Keratinocyte (primary cell): ENCODE measurements at regions not wholly inside any gene's neighbourhood (a gene's known extent, or its start where the extent isn't known, plus 50 kb on each side); places are given as distances from the start of the nearest gene placed in this dataset.

Experiments
- DNase-seq: peaks from one replicate; pipeline ENCODE4 v3.0.0-alpha.2; 2011; ENCODE audit warnings: low read depth, missing footprints, low spot score
- FAIRE-seq: peaks from 2 replicates; lab custom pipeline; 2011; peaks lifted over from hg19 to GRCh38; lab: Jason Lieb, UNC
- H2AFZ ChIP-seq: 2 replicates; pipeline ENCODE4 v1.6.0; 2012; ENCODE audit warnings: low read length, control low read depth, inconsistent platforms; ENCODE audit not compliant: control insufficient read depth
- H3K27ac ChIP-seq: 2 replicates; pipeline ENCODE4 v1.5.1; 2011; ENCODE audit warnings: low read length; ENCODE audit not compliant: control insufficient read depth, insufficient read depth
- H3K27me3 ChIP-seq: 3 replicates; pipeline ENCODE4 v1.6.0; 2011; ENCODE audit warnings: low read length; ENCODE audit not compliant: control insufficient read depth, insufficient read depth; ENCODE audit errors: extremely low read depth
- H3K36me3 ChIP-seq, 2 experiments: 2 replicates in 1 of 2; 3 replicates in 1 of 2; pipeline ENCODE4 v1.5.1; 2011; ENCODE audit warnings: low read length in 2 of 2, mild to moderate bottlenecking in 1 of 2; ENCODE audit not compliant: control insufficient read depth in 2 of 2, insufficient read depth in 2 of 2; ENCODE audit errors: extremely low read depth in 1 of 2
- H3K4me1 ChIP-seq: 3 replicates; pipeline ENCODE4 v1.5.1; 2011; ENCODE audit warnings: low read length; ENCODE audit not compliant: control insufficient read depth, insufficient read depth; ENCODE audit errors: extremely low read depth
- H3K4me2 ChIP-seq: 3 replicates; pipeline ENCODE4 v1.6.0; 2011; ENCODE audit warnings: low read depth, low read length; ENCODE audit not compliant: control insufficient read depth, insufficient read depth; ENCODE audit errors: extremely low read depth
- H3K4me3 ChIP-seq, 3 experiments: fragments of 200-600 bp in 1 of 3; sonication (generic) in 1 of 3; 2 replicates in 2 of 3; 3 replicates in 1 of 3; pipeline ENCODE4 v1.5.1; 2011 to 2016; ENCODE audit warnings: low read length in 3 of 3, mild to moderate bottlenecking in 3 of 3, control low read depth in 2 of 3, inconsistent platforms in 1 of 3, low read depth in 1 of 3, mixed read lengths in 1 of 3, mixed run types in 1 of 3, moderate library complexity in 1 of 3; ENCODE audit not compliant: control insufficient read depth in 2 of 3, insufficient read depth in 2 of 3; ENCODE audit errors: extremely low read depth in 1 of 3
- H3K79me2 ChIP-seq: 2 replicates; pipeline ENCODE4 v1.6.0; 2012; ENCODE audit warnings: low read length; ENCODE audit not compliant: control insufficient read depth, insufficient read depth
- H3K9ac ChIP-seq: 3 replicates; pipeline ENCODE4 v1.6.0; 2011; ENCODE audit warnings: low read length; ENCODE audit not compliant: control insufficient read depth, insufficient read depth; ENCODE audit errors: extremely low read depth
- H3K9me1 ChIP-seq: 3 replicates; pipeline ENCODE4 v1.6.0; 2011; ENCODE audit warnings: low read length; ENCODE audit not compliant: control insufficient read depth, insufficient read depth; ENCODE audit errors: extremely low read depth
- H3K9me3 ChIP-seq: 2 replicates; pipeline ENCODE4 v1.5.1; 2012; ENCODE audit warnings: low read depth, low read length; ENCODE audit not compliant: control insufficient read depth
- H4K20me1 ChIP-seq: 3 replicates; pipeline ENCODE4 v1.6.0; 2011; ENCODE audit warnings: low read length; ENCODE audit not compliant: control insufficient read depth, insufficient read depth; ENCODE audit errors: extremely low read depth
- EZH2 ChIP-seq: IDR thresholded peaks from one replicate; pipeline ENCODE4 v1.6.1; 2012; ENCODE audit warnings: inconsistent platforms, mild to moderate bottlenecking, low read length, moderate library complexity
- dilution Hi-C: fragments of 300-500 bp; cut with MboI; formaldehyde crosslinking; loops from one replicate; pipeline ENCODE4 v1.7.0; 2020; ENCODE audit warnings: low sequenced_read_pairs; ENCODE audit not compliant: extremely low pct_ligation_motif_present
- TF ChIP-seq, protein P1 (sequence below), 3 experiments: IDR thresholded peaks in 1 of 3; conservative IDR thresholded peaks in 1 of 3; optimal IDR thresholded peaks in 1 of 3; 2 replicates in 2 of 3; 3 replicates in 1 of 3; pipeline versions ENCODE3 to v1.5.1; 2011; ENCODE audit warnings: low read length in 3 of 3, mild to moderate bottlenecking in 3 of 3, moderate library complexity in 2 of 3, control low read depth in 1 of 3, inconsistent platforms in 1 of 3; ENCODE audit not compliant: insufficient read depth in 2 of 3; ENCODE audit errors: extremely low read depth in 1 of 3

DNA sequence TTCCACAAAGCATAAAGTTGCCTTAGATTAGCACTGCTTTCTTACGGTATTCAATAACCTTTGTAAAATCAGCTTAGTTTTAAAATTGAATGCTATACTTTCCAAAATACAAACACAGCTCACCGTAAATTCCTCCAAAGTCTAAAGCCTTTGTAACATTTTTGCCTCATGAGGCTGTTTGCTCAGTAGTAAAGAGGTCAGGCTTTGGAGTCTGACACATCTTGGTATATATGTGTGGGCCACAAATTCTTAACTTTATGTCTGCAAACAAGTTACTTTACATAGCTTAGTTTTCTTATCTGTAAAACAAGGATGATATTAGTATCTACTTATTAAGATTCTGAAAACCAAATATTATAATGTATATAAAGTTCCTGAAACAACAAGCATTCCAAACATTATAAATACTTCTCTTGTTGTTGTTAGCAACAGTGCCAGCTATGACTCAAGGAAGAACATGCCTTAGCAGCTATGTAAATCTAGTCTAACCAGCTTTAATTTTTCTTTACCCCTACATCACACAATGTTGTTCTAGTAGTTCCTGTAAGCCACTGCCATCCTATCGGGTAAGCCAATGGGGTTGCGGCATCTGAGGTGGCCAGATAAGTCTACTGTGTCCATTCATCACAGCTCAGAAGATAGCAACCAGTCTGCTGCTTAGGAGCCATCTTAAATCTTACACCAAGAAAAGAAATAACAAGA lies 709.0 kb downstream of the KLHL13 start:
- Histone ChIP-seq H2AFZ (no peak overlapping the region), H3K27me3 (no peaks in the 10 kb centered on the region), H3K4me2 (no peak overlapping the region), H3K79me2 (no peaks in the 10 kb centered on the region), H3K36me3 (no peaks in the 10 kb centered on the region), H3K4me1 (no peaks in the 10 kb centered on the region), H3K9me3 (no peaks in the 10 kb centered on the region), H4K20me1 (no peaks in the 10 kb centered on the region), H3K9me1 (no peaks in the 10 kb centered on the region), H3K4me3 (no peak overlapping the region), H3K27ac (no peak overlapping the region), H3K9ac (no peak overlapping the region)
- FAIRE-seq (no peak), DNase-seq (no peak)
- dilution Hi-C loops: no loop called here
- no peak for TF ChIP-seq EZH2
- TF ChIP-seq, protein P1, sequence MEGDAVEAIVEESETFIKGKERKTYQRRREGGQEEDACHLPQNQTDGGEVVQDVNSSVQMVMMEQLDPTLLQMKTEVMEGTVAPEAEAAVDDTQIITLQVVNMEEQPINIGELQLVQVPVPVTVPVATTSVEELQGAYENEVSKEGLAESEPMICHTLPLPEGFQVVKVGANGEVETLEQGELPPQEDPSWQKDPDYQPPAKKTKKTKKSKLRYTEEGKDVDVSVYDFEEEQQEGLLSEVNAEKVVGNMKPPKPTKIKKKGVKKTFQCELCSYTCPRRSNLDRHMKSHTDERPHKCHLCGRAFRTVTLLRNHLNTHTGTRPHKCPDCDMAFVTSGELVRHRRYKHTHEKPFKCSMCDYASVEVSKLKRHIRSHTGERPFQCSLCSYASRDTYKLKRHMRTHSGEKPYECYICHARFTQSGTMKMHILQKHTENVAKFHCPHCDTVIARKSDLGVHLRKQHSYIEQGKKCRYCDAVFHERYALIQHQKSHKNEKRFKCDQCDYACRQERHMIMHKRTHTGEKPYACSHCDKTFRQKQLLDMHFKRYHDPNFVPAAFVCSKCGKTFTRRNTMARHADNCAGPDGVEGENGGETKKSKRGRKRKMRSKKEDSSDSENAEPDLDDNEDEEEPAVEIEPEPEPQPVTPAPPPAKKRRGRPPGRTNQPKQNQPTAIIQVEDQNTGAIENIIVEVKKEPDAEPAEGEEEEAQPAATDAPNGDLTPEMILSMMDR (optimal IDR thresholded peaks at IDR 0.05 in 1 of 3, IDR thresholded peaks at IDR 0.05 in 1 of 3, conservative IDR thresholded peaks at IDR 0.05 in 1 of 3; ENCODE audit: extremely low read depth in 1 of 3, insufficient read depth in 2 of 3, low read length in 3 of 3): no peak

DNA sequence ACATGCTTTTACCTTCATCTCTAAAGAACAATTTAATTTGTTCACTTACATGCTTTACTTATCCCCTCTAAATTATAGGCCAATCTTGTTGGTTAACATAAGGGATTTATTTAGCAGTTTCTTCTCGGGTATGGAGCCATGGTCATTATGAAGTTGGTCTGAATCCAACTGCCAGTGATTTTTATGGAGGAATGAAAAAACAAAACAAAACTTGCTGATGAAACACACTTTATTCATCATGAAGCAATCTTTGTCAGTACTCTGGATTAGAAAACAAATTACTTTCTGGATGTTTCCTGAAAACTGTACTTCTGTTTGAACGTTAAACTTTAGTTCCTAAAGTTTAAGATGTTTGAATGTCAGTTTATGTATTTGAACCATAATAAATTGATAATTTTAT lies 715.8 kb downstream of the KLHL13 start:
- Histone ChIP-seq H4K20me1 (no peaks in the 10 kb centered on the region), H3K9me3 (no peaks in the 10 kb centered on the region), H3K36me3 (no peaks in the 10 kb centered on the region), H3K79me2 (no peaks in the 10 kb centered on the region), H3K4me3 (no peak overlapping the region), H3K4me2 (no peak overlapping the region), H3K27me3 (no peaks in the 10 kb centered on the region), H3K9ac (no peak overlapping the region), H3K27ac (no peak overlapping the region), H2AFZ (no peak overlapping the region), H3K9me1 (no peaks in the 10 kb centered on the region), H3K4me1 (no peaks in the 10 kb centered on the region)
- dilution Hi-C loops: no loop called here
- FAIRE-seq: no peak
- no peak for DNase-seq
- no peak for TF ChIP-seq EZH2
- TF ChIP-seq, protein P1 (optimal IDR thresholded peaks at IDR 0.05 in 1 of 3, IDR thresholded peaks at IDR 0.05 in 1 of 3, conservative IDR thresholded peaks at IDR 0.05 in 1 of 3; ENCODE audit: extremely low read depth in 1 of 3, insufficient read depth in 2 of 3, low read length in 3 of 3): no peak
